GM23338 (cell line): ENCODE measurements at regions not wholly inside any gene's neighbourhood (a gene's known extent, or its start where the extent isn't known, plus 50 kb on each side); places are given as distances from the start of the nearest gene placed in this dataset.

Experiments
- EZH2 ChIP-seq: fragments of 200-600 bp; sonication (generic); IDR thresholded peaks from one replicate; pipeline ENCODE4 v1.8.0; 2017; ENCODE audit warnings: antibody characterized with exemption, mild to moderate bottlenecking, low read depth; ENCODE audit not compliant: unreplicated experiment
- EZH2phosphoT487 ChIP-seq: fragments of 200-600 bp; sonication (generic); IDR thresholded peaks from one replicate; pipeline ENCODE4 v1.8.1; 2018; ENCODE audit warnings: antibody characterized with exemption; ENCODE audit not compliant: unreplicated experiment
- JUNB ChIP-seq: IDR thresholded peaks from one replicate; pipeline ENCODE4 v1.6.1; 2016; ENCODE audit warnings: antibody characterized with exemption; ENCODE audit not compliant: unreplicated experiment
- POLR2AphosphoS5 ChIP-seq: IDR thresholded peaks from 2 replicates; pipeline ENCODE4 v1.6.1; 2016; ENCODE audit warnings: antibody characterized with exemption, low read depth
- TF ChIP-seq, protein P1 (sequence below), 2 experiments: fragments of 200-600 bp in 1 of 2; sonication (generic) in 1 of 2; conservative IDR thresholded peaks; 2 replicates each; pipeline versions ENCODE4 v1.5.1 to v1.6.1; 2016 to 2017; ENCODE audit warnings: antibody characterized with exemption in 2 of 2, low read depth in 2 of 2, mild to moderate bottlenecking in 2 of 2, moderate library complexity in 1 of 2
- TF ChIP-seq, protein P2 (sequence below): IDR thresholded peaks from 2 replicates; pipeline ENCODE4 v1.6.1; 2016; ENCODE audit warnings: antibody characterized with exemption
- TF ChIP-seq, protein P3 (sequence below): IDR thresholded peaks from one replicate; pipeline ENCODE4 v1.6.1; 2018; ENCODE audit warnings: antibody characterized with exemption; ENCODE audit not compliant: unreplicated experiment
- TF ChIP-seq, protein P4 (sequence below): fragments of 250-450 bp; sonication (Bioruptor Pico); IDR thresholded peaks from 2 replicates; pipeline ENCODE4 v1.5.0; 2020; ENCODE audit warnings: mild to moderate bottlenecking, moderate library complexity

DNA sequence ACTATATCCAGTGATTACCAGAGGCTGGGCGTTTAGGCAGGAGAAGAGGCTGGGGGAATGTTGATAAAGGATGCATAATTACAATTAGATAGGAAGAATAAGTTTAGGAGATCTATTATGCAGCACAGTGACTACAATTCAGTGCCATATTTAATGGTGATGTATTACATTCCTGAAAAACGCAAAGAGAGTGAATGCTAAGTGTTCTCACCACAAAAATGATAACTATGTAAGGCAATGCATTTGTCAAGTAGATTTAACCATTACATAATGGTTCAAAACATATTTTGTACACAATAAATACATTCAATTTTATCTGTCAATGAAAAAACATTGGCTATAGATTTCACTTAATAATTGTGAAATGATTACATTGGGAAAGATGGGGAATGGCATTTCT is 548.9 kb downstream of the NUF2 start:
- TF ChIP-seq, protein P1, sequence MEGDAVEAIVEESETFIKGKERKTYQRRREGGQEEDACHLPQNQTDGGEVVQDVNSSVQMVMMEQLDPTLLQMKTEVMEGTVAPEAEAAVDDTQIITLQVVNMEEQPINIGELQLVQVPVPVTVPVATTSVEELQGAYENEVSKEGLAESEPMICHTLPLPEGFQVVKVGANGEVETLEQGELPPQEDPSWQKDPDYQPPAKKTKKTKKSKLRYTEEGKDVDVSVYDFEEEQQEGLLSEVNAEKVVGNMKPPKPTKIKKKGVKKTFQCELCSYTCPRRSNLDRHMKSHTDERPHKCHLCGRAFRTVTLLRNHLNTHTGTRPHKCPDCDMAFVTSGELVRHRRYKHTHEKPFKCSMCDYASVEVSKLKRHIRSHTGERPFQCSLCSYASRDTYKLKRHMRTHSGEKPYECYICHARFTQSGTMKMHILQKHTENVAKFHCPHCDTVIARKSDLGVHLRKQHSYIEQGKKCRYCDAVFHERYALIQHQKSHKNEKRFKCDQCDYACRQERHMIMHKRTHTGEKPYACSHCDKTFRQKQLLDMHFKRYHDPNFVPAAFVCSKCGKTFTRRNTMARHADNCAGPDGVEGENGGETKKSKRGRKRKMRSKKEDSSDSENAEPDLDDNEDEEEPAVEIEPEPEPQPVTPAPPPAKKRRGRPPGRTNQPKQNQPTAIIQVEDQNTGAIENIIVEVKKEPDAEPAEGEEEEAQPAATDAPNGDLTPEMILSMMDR (conservative IDR thresholded peaks at IDR 0.05; ENCODE audit: low read depth in 2 of 2) = no peak
- TF ChIP-seq JUNB = no peak
- no peak for TF ChIP-seq POLR2AphosphoS5
- no peak for TF ChIP-seq EZH2
- TF ChIP-seq, protein P2, sequence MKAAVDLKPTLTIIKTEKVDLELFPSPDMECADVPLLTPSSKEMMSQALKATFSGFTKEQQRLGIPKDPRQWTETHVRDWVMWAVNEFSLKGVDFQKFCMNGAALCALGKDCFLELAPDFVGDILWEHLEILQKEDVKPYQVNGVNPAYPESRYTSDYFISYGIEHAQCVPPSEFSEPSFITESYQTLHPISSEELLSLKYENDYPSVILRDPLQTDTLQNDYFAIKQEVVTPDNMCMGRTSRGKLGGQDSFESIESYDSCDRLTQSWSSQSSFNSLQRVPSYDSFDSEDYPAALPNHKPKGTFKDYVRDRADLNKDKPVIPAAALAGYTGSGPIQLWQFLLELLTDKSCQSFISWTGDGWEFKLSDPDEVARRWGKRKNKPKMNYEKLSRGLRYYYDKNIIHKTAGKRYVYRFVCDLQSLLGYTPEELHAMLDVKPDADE = no peak
- TF ChIP-seq, protein P3, sequence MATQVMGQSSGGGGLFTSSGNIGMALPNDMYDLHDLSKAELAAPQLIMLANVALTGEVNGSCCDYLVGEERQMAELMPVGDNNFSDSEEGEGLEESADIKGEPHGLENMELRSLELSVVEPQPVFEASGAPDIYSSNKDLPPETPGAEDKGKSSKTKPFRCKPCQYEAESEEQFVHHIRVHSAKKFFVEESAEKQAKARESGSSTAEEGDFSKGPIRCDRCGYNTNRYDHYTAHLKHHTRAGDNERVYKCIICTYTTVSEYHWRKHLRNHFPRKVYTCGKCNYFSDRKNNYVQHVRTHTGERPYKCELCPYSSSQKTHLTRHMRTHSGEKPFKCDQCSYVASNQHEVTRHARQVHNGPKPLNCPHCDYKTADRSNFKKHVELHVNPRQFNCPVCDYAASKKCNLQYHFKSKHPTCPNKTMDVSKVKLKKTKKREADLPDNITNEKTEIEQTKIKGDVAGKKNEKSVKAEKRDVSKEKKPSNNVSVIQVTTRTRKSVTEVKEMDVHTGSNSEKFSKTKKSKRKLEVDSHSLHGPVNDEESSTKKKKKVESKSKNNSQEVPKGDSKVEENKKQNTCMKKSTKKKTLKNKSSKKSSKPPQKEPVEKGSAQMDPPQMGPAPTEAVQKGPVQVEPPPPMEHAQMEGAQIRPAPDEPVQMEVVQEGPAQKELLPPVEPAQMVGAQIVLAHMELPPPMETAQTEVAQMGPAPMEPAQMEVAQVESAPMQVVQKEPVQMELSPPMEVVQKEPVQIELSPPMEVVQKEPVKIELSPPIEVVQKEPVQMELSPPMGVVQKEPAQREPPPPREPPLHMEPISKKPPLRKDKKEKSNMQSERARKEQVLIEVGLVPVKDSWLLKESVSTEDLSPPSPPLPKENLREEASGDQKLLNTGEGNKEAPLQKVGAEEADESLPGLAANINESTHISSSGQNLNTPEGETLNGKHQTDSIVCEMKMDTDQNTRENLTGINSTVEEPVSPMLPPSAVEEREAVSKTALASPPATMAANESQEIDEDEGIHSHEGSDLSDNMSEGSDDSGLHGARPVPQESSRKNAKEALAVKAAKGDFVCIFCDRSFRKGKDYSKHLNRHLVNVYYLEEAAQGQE = no peak
- TF ChIP-seq, protein P4, sequence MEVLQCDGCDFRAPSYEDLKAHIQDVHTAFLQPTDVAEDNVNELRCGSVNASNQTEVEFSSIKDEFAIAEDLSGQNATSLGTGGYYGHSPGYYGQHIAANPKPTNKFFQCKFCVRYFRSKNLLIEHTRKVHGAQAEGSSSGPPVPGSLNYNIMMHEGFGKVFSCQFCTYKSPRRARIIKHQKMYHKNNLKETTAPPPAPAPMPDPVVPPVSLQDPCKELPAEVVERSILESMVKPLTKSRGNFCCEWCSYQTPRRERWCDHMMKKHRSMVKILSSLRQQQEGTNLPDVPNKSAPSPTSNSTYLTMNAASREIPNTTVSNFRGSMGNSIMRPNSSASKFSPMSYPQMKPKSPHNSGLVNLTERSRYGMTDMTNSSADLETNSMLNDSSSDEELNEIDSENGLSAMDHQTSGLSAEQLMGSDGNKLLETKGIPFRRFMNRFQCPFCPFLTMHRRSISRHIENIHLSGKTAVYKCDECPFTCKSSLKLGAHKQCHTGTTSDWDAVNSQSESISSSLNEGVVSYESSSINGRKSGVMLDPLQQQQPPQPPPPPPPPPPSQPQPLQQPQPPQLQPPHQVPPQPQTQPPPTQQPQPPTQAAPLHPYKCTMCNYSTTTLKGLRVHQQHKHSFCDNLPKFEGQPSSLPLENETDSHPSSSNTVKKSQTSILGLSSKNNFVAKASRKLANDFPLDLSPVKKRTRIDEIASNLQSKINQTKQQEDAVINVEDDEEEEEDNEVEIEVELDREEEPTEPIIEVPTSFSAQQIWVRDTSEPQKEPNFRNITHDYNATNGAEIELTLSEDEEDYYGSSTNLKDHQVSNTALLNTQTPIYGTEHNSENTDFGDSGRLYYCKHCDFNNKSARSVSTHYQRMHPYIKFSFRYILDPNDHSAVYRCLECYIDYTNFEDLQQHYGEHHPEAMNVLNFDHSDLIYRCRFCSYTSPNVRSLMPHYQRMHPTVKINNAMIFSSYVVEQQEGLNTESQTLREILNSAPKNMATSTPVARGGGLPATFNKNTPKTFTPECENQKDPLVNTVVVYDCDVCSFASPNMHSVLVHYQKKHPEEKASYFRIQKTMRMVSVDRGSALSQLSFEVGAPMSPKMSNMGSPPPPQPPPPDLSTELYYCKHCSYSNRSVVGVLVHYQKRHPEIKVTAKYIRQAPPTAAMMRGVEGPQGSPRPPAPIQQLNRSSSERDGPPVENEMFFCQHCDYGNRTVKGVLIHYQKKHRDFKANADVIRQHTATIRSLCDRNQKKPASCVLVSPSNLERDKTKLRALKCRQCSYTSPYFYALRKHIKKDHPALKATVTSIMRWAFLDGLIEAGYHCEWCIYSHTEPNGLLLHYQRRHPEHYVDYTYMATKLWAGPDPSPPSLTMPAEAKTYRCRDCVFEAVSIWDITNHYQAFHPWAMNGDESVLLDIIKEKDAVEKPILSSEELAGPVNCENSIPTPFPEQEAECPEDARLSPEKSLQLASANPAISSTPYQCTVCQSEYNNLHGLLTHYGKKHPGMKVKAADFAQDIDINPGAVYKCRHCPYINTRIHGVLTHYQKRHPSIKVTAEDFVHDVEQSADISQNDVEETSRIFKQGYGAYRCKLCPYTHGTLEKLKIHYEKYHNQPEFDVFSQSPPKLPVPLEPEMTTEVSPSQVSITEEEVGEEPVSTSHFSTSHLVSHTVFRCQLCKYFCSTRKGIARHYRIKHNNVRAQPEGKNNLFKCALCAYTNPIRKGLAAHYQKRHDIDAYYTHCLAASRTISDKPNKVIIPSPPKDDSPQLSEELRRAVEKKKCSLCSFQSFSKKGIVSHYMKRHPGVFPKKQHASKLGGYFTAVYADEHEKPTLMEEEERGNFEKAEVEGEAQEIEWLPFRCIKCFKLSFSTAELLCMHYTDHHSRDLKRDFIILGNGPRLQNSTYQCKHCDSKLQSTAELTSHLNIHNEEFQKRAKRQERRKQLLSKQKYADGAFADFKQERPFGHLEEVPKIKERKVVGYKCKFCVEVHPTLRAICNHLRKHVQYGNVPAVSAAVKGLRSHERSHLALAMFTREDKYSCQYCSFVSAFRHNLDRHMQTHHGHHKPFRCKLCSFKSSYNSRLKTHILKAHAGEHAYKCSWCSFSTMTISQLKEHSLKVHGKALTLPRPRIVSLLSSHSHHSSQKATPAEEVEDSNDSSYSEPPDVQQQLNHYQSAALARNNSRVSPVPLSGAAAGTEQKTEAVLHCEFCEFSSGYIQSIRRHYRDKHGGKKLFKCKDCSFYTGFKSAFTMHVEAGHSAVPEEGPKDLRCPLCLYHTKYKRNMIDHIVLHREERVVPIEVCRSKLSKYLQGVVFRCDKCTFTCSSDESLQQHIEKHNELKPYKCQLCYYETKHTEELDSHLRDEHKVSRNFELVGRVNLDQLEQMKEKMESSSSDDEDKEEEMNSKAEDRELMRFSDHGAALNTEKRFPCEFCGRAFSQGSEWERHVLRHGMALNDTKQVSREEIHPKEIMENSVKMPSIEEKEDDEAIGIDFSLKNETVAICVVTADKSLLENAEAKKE = no peak
- TF ChIP-seq EZH2phosphoT487 = no peak
